Osteoblast (primary cell): ENCODE measurements at regions not wholly inside any gene's neighbourhood (a gene's known extent, or its start where the extent isn't known, plus 50 kb on each side); places are given as distances from the start of the nearest gene placed in this dataset.

ENCODE experiments used
- DNase-seq: peaks from one replicate; pipeline ENCODE4 v3.0.0; 2011; ENCODE audit warnings: low spot score, mixed read lengths; ENCODE audit not compliant: insufficient read length; ENCODE audit errors: missing footprints
- H2AFZ ChIP-seq: 2 replicates; pipeline ENCODE4 v1.6.0; 2011; ENCODE audit warnings: mild to moderate bottlenecking, low read length
- H3K27ac ChIP-seq: 2 replicates; pipeline ENCODE4 v1.5.1; 2011; ENCODE audit warnings: mild to moderate bottlenecking, low read depth, low read length, moderate library complexity
- H3K27me3 ChIP-seq: 2 replicates; pipeline ENCODE4 v1.6.0; 2012; ENCODE audit warnings: mild to moderate bottlenecking, control low read depth, inconsistent platforms, low read length, moderate library complexity; ENCODE audit not compliant: insufficient read depth
- H3K36me3 ChIP-seq: 2 replicates; pipeline ENCODE4 v1.5.1; 2011; ENCODE audit warnings: mild to moderate bottlenecking, low read length, control low read depth, moderate library complexity; ENCODE audit not compliant: insufficient read depth
- H3K4me1 ChIP-seq: 2 replicates; pipeline ENCODE4 v1.5.1; 2011; ENCODE audit warnings: mild to moderate bottlenecking, low read length, control low read depth, moderate library complexity; ENCODE audit not compliant: insufficient read depth
- H3K4me2 ChIP-seq: 2 replicates; pipeline ENCODE4 v1.6.0; 2011; ENCODE audit warnings: mild to moderate bottlenecking, low read length; ENCODE audit not compliant: insufficient read depth
- H3K4me3 ChIP-seq: fragments of 200-600 bp; sonication (generic); 3 replicates; pipeline ENCODE4 v1.5.1; 2012; ENCODE audit warnings: mild to moderate bottlenecking, low read length, inconsistent platforms; ENCODE audit not compliant: insufficient read depth
- H3K79me2 ChIP-seq: 2 replicates; pipeline ENCODE4 v1.6.0; 2012; ENCODE audit warnings: mild to moderate bottlenecking, low read length, control low read depth, inconsistent platforms; ENCODE audit not compliant: insufficient read depth
- H3K9me3 ChIP-seq: 2 replicates; pipeline ENCODE4 v1.5.1; 2011; ENCODE audit warnings: low read depth, low read length, control low read depth
- H4K20me1 ChIP-seq: 2 replicates; pipeline ENCODE4 v1.6.0; 2012; ENCODE audit warnings: mild to moderate bottlenecking, low read length, control low read depth; ENCODE audit not compliant: insufficient read depth
- CTCF ChIP-seq: IDR thresholded peaks from 2 replicates; pipeline ENCODE4 v1.5.1; 2011; ENCODE audit warnings: mild to moderate bottlenecking, low read depth, low read length, moderate library complexity; ENCODE audit errors: extremely low read depth

GRCh38 chr6:137729866-137730629, 137.0 kb upstream of the TNFAIP3 start:
- no peak for DNase-seq
- Histone ChIP-seq H3K36me3 (no peaks in the 10 kb centered on the region), H2AFZ (no peak overlapping the region), H3K4me2 (peak overlapping the region; percentile 54), H3K9me3 (no peaks in the 10 kb centered on the region), H3K4me1 (peaks cover 49% of the 10 kb centered on the region), H3K27me3 (no peaks in the 10 kb centered on the region), H3K4me3 (no peak overlapping the region), H3K27ac (peak overlapping the region; percentile 79), H3K79me2 (no peaks in the 10 kb centered on the region), H4K20me1 (no peaks in the 10 kb centered on the region)
- no peak for TF ChIP-seq CTCF

GRCh38 chr6:137731600-137731959, 135.5 kb upstream of the TNFAIP3 start:
- H2AFZ ChIP-seq = no peak overlapping the region
- peak overlapping the region; percentile 8 for H3K27ac ChIP-seq
- no peaks in the 10 kb centered on the region for H3K27me3 ChIP-seq
- no peak overlapping the region for H3K4me3 ChIP-seq
- H3K4me2 ChIP-seq = peak overlapping the region; percentile 54
- H3K36me3 ChIP-seq = no peaks in the 10 kb centered on the region
- H4K20me1 ChIP-seq = no peaks in the 10 kb centered on the region
- no peak for DNase-seq
- no peaks in the 10 kb centered on the region for H3K79me2 ChIP-seq
- no peaks in the 10 kb centered on the region for H3K9me3 ChIP-seq
- TF ChIP-seq CTCF = no peak
- peaks cover 49% of the 10 kb centered on the region for H3K4me1 ChIP-seq

DNA sequence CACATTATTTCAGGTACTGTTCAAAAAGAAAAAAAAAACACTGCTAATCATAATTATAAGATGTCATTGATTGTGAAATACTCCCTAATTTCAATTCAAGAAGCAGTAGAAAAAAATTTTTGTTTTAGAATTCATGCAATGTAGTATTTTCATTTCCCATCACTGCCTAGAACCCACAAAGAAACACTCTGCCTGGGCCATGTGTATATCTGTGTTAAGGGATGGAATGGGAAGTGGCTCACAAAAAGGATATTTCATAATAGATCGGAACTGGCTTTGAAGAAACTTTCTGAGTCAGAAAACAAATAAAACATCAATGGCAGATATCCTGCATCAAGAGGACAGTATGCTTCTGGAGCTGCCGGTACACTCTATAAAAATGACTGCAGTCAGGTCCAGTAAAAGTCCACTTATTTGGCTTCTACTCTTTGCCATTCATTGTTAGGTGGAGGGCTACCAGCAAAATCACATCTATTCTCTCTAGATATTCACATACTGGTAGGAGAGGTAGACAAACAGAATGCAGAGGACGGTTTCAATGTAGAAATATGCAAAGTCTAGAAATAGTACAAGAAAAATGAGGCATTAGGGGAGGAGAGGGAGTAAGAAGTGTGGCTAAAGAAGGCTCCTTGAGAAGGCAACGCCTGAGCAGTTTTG, 135.0 kb upstream of the TNFAIP3 start:
- no peak for TF ChIP-seq CTCF
- H3K4me1 ChIP-seq = peaks cover 49% of the 10 kb centered on the region
- H3K9me3 ChIP-seq = no peaks in the 10 kb centered on the region
- H3K27ac ChIP-seq = peak overlapping the region; percentile 8
- no peaks in the 10 kb centered on the region for H3K79me2 ChIP-seq
- H3K4me3 ChIP-seq = peak overlapping the region; percentile 11
- peak overlapping the region; percentile 13 for H2AFZ ChIP-seq
- no peaks in the 10 kb centered on the region for H3K27me3 ChIP-seq
- H3K4me2 ChIP-seq = peak overlapping the region; percentile 54
- H4K20me1 ChIP-seq = no peaks in the 10 kb centered on the region
- no peak for DNase-seq
- no peaks in the 10 kb centered on the region for H3K36me3 ChIP-seq

- no peak for TF ChIP-seq CTCF
- Histone ChIP-seq H3K4me2 (no peak overlapping the region), H3K27me3 (no peaks in the 10 kb centered on the region), H3K79me2 (no peaks in the 10 kb centered on the region), H3K36me3 (no peaks in the 10 kb centered on the region), H3K27ac (no peak overlapping the region), H3K4me1 (peaks cover 55% of the 10 kb centered on the region), H3K9me3 (no peaks in the 10 kb centered on the region), H4K20me1 (no peaks in the 10 kb centered on the region), H2AFZ (no peak overlapping the region), H3K4me3 (no peak overlapping the region)
- DNase-seq = no peak
Observed at GRCh38 chr6:137733372-137733771, 133.7 kb upstream of the TNFAIP3 start.
